SU-DHL-6 (cell line): ENCODE measurements at regions not wholly inside any gene's neighbourhood (a gene's known extent, or its start where the extent isn't known, plus 50 kb on each side); places are given as distances from the start of the nearest gene placed in this dataset.
"Not testable (repeated sequence)": the region's sequence is repeated elsewhere in the genome, so short reads cannot be mapped to it uniquely, and the experiment has no call there.

Experiments used
- CTCF ChIP-seq: fragments of 200-600 bp; sonication (generic); IDR thresholded peaks from one replicate; pipeline ENCODE4 v1.5.1; 2017; ENCODE audit warnings: antibody characterized with exemption, mild to moderate bottlenecking, low read length, moderate library complexity; ENCODE audit not compliant: insufficient read depth, poor library complexity, severe bottlenecking
- EZH2phosphoT487 ChIP-seq: fragments of 200-600 bp; sonication (generic), shearing (Covaris generic); conservative IDR thresholded peaks from 2 replicates; pipeline ENCODE4 v1.6.1; 2018; ENCODE audit warnings: mild to moderate bottlenecking, antibody characterized with exemption, low read length, moderate library complexity, mixed read lengths

GRCh38 chr11:116667318-116667717 lies 105.5 kb downstream of the BUD13 start:
- not testable (repeated sequence) for TF ChIP-seq CTCF, EZH2phosphoT487
